ENCODE measurements at regions not wholly inside any gene's neighbourhood (a gene's known extent, or its start where the extent isn't known, plus 50 kb on each side); places are given as distances from the start of the nearest gene placed in this dataset.
A peak's percentile ranks its signal among the peaks of the same experiment; 100 is the strongest.

DNA sequence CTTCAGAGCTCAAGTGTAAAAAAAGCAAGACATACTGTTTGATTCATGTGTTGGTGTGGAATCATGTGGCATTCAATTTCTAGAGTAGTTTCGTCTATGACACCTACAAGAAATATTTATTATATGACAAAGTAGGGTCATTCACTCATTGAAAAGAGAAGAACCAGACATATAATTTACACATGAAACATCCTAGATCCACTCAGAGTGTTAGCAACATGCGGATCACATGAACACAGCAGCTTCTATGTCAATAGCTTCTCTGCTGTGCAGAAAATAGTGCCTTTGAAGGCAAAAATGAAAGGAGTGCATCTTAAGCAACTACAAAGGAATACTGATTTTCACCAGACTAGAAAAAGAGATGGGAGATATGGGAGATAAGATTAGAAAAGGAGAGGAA lies 569.8 kb downstream of the RPS29 start:
- no peak for DNase-seq (ENCODE audit: low spot score)

DNA sequence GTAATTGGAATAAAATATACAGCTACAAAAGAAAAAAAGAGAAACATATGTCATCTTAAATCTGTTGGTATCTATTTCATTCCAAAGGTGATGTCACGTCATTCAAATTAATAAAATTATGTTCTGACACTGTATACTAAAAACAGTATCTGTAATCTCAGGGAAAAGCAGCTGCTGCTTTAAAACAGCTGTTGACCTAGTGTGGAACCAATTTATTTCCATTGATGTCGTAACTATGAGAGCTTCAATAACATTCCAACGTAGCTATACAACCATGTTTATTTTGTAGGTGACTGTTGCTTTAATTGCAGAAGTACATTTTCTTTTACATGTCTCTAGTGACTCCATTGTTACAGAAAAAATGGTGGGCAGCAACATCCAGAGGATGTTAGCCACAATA lies 571.7 kb downstream of the RPS29 start:
- no peak for DNase-seq (ENCODE audit: low spot score)

DNA sequence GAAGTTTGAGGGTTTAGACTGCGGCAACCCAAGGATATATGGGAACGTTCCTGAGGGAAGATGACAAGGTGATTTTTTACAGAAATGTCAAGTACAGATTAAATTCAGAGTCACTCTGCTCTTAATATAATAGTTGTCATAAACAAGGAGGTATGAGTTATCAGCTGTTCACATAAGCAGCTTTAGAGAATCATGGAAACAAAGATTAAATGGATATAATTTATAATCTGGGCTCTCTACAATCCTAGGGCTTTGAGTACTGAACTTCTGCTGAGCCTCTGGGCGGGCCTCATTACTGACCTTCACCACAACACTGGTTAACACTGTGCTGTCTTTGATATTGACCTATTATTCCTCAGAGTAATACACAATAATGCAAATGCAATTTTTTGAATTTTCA lies 577.8 kb downstream of the RPS29 start:
- no peak for DNase-seq (ENCODE audit: low spot score)

DNA sequence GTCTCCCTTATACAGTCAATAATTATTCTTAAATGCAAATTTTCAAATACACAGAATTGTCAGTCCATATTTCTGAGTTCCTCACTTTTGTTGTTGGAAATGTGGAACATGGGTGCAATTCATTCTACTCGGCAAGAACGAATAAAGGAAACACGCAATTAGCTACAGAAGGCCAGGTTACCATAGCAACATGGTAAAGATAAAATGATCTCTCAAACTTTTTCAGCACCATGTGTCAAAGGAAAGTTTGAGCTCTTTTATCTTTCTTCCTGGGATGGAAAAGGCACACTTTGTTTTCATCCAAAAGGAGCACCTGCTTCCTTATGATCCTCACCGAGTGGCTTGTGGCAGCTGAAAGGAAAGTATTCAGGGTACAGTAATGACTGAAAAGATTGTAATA lies 595.0 kb downstream of the RPS29 start:
- DNase-seq (ENCODE audit: low spot score), result no peak

GRCh38 chr14:48983351-48983888 lies 602.8 kb downstream of the RPS29 start:
- no peak for DNase-seq (ENCODE audit: low spot score)

- DNase-seq (ENCODE audit: low spot score), result no peak
These were observed 611.2 kb downstream of the RPS29 start for GRCh38 chr14:48974994-48975393.

GRCh38 chr14:48973151-48973550 lies 613.0 kb downstream of the RPS29 start:
- no peak for DNase-seq (ENCODE audit: low spot score)

DNA sequence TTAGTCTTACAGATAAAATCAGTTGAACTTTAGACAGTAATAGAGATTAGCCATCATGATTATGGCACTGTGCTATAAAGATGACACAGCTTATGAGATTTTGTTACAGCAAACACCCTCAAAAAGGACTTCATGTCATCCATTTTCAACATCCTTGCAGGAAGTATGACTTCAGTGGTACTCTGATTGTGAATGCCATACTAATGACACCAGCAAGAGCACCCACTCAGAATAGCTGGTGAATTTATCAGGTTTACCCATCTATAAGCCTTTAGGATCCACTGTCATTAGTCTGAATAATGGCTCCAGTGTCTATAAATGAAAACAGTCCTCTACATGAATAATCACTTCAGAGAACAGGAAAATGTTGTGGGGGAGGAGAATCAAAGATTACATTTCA lies 615.2 kb downstream of the RPS29 start:
- no peak for DNase-seq (ENCODE audit: low spot score)

GRCh38 chr14:48967419-48967818 lies 618.8 kb downstream of the RPS29 start:
- no peak for DNase-seq (ENCODE audit: low spot score)

DNA sequence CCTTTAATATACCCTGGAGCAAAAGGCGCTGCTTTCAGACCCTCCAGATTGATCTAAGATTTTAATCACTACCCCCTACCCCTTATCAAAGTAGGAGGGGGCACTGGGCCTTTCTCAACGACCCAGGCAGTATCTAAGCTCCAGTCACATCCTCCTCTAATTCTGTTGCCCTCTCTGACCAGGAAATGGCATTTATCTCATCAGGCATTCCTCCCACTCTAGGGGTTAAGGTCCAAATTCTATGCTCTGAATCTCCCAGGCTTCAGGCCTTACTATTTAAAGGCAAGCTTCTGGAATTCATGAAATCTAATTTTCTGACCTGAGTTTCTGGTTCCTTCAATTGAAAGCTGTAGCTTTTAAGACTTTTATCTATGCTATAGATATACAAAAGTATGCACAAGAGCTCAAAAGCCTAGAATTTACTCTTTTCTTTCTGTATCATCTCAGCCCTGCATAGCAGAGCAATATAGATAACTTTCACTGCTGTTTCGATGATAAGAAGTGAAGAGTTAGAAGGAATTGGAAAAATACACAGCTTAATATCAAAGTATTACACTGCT lies 622.9 kb downstream of the RPS29 start:
- DNase-seq (ENCODE audit: low spot score), result no peak

GRCh38 chr14:48957486-48957885 lies 628.7 kb downstream of the RPS29 start:
- no peak for DNase-seq (ENCODE audit: low spot score)

DNA sequence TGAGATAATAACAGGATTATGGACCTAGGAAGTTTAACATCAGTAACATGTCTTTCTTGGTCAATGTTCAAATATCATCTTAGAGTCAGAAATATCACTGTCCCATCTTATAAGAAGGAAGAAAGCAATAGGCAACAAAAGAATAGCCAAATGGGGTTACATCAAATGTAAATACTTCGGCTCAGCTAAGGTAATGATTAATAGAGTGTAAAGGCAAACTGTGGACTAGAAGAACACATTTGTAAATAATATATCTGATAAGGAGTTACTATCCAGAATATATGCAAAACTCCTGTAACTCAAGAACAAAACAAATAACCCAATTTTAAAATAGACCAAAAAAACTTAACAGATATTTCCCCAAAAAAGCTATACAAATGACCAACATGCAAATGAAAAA lies 630.3 kb downstream of the RPS29 start:
- no peak for DNase-seq (ENCODE audit: low spot score)

DNA sequence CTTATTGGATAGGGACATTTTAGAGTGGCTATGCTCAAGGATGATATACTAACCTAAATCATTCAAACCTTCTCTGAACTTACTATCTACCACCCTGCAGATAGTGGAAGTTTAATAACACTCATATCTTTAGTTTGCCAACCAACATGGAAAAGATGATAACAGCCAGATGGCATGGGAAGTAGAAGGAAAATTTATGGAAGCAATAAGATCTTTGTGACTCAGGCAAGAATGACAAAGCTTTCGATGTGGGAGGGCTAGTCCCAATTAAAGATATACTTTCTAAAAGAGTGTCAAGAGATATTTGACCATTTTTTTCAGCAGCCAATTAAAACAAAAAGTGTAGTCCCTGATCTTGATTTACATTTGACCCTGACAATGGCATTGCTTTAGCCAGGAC lies 631.7 kb downstream of the RPS29 start:
- DNase-seq (ENCODE audit: low spot score), result no peak

- no peak for DNase-seq (ENCODE audit: low spot score)
These were observed 641.4 kb downstream of the RPS29 start for GRCh38 chr14:48944809-48945208.

DNA sequence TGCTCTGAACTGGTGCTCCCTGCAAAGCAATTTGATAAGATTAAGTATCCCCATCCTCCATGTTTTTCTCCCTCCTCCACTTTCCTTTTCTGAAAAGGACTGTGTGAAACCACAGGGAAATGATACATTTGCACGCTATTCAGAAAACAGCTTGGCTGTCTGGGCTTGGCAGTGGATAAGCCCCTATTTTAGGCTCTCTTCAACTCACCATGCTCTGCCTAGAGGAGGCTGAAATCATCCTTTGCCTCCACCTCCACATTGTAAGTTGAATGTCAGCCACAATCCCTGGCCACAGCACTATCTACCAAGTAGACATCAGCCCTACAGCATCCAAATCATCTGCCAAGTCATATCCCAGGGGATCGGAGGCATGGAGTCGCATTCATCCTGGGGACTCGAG lies 642.3 kb downstream of the RPS29 start:
- no peak for DNase-seq (ENCODE audit: low spot score)

DNA sequence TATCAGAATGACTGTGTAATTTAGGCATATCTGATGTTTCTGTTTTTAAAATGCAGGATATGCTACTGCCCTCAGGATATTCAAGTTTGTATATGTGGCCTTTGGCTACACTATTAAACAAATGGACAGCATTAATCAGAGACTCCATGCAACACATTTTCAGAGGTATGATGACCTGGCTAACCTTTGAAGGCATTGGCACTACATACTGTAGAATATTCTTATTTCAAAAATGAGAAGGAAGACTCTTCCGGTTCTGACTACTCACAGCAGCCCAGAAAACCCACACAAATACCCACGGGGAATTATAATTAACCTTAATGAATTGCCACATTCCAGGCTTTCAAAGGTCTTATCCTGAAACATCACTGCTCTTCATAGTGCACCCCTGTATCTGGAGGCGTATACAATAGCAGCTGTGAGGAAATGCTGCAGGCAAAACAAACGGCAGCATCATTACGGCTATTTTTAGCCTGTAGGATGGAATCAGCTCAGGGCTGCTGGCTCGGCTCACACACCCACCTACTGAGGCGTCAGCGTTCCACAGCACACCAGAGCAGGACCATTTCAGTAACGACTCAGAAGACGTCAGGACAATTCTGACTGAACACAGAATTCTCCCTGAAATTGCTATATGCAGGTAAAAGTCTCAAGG lies 648.5 kb downstream of the RPS29 start:
- peak; percentile 2 for DNase-seq (ENCODE audit: low spot score)

- no peak for DNase-seq (ENCODE audit: low spot score)
These were observed 649.3 kb downstream of the RPS29 start for GRCh38 chr14:48936849-48937248.

GRCh38 chr14:48936362-48936761 lies 649.8 kb downstream of the RPS29 start:
- DNase-seq (ENCODE audit: low spot score), result no peak

- DNase-seq (ENCODE audit: low spot score), result peak; percentile 13
These were observed 661.0 kb downstream of the RPS29 start for GRCh38 chr14:48925184-48925583.

DNA sequence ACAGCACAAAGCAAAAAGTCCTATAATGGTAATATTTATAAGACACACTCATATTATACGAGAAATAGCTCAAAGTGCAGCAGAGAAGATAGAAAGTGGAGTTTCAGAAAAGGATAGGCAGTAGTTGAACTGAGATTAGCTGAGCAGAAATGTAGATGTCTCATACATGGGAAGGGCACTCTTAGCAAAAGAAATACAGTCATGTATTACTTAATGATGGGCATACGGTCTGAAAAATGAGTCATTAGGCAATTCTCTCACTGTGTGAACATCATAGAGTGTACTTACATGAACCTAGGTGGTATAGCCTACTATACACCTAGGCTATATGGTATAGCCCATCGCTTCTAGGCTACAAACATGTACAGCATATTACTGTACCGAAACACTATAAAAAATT lies 671.3 kb downstream of the RPS29 start:
- no peak for DNase-seq (ENCODE audit: low spot score)

DNA sequence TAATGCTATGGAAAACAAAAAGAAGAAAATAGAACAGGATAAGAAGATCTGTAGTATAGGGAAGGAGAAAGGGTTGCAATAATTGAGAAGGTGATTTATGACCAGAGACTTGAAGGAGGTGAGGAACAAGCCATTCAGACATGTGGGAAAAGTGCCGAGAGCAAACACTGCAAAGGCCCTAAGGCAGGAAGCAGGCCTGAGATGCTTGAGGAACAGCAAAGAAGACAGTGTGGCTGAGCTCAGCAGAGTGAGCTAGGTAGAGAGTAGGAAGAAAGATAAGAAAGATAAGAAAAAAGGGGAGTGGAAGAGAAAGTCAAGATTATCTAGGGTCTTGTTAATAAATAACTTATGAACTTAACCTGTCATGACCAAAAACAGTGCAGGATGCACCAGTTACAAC lies 671.8 kb downstream of the RPS29 start:
- no peak for DNase-seq (ENCODE audit: low spot score)

DNA sequence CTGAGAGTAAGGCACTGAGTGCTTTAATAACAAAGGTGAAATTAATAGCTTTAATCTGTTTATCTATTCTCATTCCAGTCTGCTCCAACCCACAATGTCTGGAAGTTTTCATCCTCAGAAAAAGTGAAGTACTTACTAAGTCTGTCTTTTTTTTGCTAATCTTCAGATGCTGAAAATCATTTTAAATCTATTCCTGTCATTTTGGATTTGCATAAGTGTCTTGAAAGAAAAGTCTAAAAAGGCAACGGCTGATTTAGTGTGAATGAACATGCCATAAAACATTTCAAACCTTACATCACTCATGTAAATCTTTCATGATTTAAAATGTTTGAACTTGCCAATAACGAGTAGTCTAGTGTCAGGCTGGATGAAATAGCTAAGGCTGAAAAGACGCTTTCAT lies 685.6 kb downstream of the RPS29 start:
- no peak for DNase-seq (ENCODE audit: low spot score)

GRCh38 chr14:48890333-48890732 lies 695.8 kb downstream of the RPS29 start:
- no peak for DNase-seq (ENCODE audit: low spot score)

- DNase-seq (ENCODE audit: low spot score), result no peak
These were observed 709.3 kb downstream of the RPS29 start for GRCh38 chr14:48876806-48877340.
